ENCODE measurements at regions not wholly inside any gene's neighbourhood (a gene's known extent, or its start where the extent isn't known, plus 50 kb on each side); places are given as distances from the start of the nearest gene placed in this dataset.

- ChIA-PET POLR2A (no interaction called here), CTCF (no interaction called here)
- no peak for DNase-seq
Measured at GRCh38 chr3:30097022-30097650, 509.3 kb upstream of the TGFBR2 start.

GRCh38 chr3:30098243-30098642 is 508.2 kb upstream of the TGFBR2 start:
- no peaks in the 10 kb centered on the region for H3K36me3 ChIP-seq (ENCODE audit: control insufficient read depth in 4 of 4, insufficient read depth in 4 of 4, low read length in 3 of 4)
- DNase-seq = no peak
- H3K27ac ChIP-seq (ENCODE audit: insufficient read depth in 1 of 2, low read depth in 1 of 2, low read length in 2 of 2, poor library complexity in 1 of 2, severe bottlenecking in 2 of 2) = no peak overlapping the region
- ChIA-PET CTCF (interaction anchor here (0.6 kb wide), 1 partner anchor 215 kb away, joined by 3 read pairs; no protein-coding TSS in a partner anchor), POLR2A (no interaction called here)
- no peaks in the 10 kb centered on the region for H3K27me3 ChIP-seq (replicated peaks in 2 of 5; ENCODE audit: control insufficient read depth in 4 of 5, insufficient read depth in 5 of 5, low read length in 4 of 5)
- no peak overlapping the region for H3K4me3 ChIP-seq (ENCODE audit: control insufficient read depth in 1 of 7, extremely low read depth in 1 of 7, insufficient read depth in 4 of 7, low read depth in 2 of 7, low read length in 6 of 7)
- no peaks in the 10 kb centered on the region for H3K4me1 ChIP-seq (ENCODE audit: control extremely low read depth in 1 of 4, control insufficient read depth in 4 of 4, insufficient read depth in 4 of 4, low read length in 3 of 4)
- H3K9me3 ChIP-seq (ENCODE audit: control extremely low read depth in 1 of 5, control insufficient read depth in 4 of 5, insufficient read depth in 2 of 5, low read depth in 1 of 5, low read length in 4 of 5) = peaks cover 0 to 5% (median under 1%) of the 10 kb centered on the region in 5 experiments

More at GRCh38 chr3:30097022-30097650, 509.3 kb upstream of the TGFBR2 start:
- H3K27ac ChIP-seq (ENCODE audit: insufficient read depth in 1 of 2, low read depth in 1 of 2, low read length in 2 of 2, poor library complexity in 1 of 2, severe bottlenecking in 2 of 2) = no peak overlapping the region
- H3K9me3 ChIP-seq (ENCODE audit: control extremely low read depth in 1 of 5, control insufficient read depth in 4 of 5, insufficient read depth in 2 of 5, low read depth in 1 of 5, low read length in 4 of 5) = peaks cover 0 to 10% (median 2%) of the 10 kb centered on the region in 5 experiments
- no CpG with 5 or more reads among the region's 2 CpGs for WGBS (ENCODE audit: insufficient coverage)
- no peaks in the 10 kb centered on the region for H3K27me3 ChIP-seq (replicated peaks in 2 of 5; ENCODE audit: control insufficient read depth in 4 of 5, insufficient read depth in 5 of 5, low read length in 4 of 5)
- no peak overlapping the region for H3K4me3 ChIP-seq (ENCODE audit: control insufficient read depth in 1 of 7, extremely low read depth in 1 of 7, insufficient read depth in 4 of 7, low read depth in 2 of 7, low read length in 6 of 7)
- H3K36me3 ChIP-seq (ENCODE audit: control insufficient read depth in 4 of 4, insufficient read depth in 4 of 4, low read length in 3 of 4) = no peaks in the 10 kb centered on the region
- no peaks in the 10 kb centered on the region for H3K4me1 ChIP-seq (ENCODE audit: control extremely low read depth in 1 of 4, control insufficient read depth in 4 of 4, insufficient read depth in 4 of 4, low read length in 3 of 4)

GRCh38 chr3:30098653-30099455 is 507.5 kb upstream of the TGFBR2 start:
- H3K9me3 ChIP-seq (ENCODE audit: control extremely low read depth in 1 of 5, control insufficient read depth in 4 of 5, insufficient read depth in 2 of 5, low read depth in 1 of 5, low read length in 4 of 5) = peaks cover 0 to 5% (median 0%) of the 10 kb centered on the region in 5 experiments
- H3K27ac ChIP-seq (ENCODE audit: insufficient read depth in 1 of 2, low read depth in 1 of 2, low read length in 2 of 2, poor library complexity in 1 of 2, severe bottlenecking in 2 of 2) = no peak overlapping the region
- ChIA-PET CTCF (no interaction called here), POLR2A (no interaction called here)
- no peaks in the 10 kb centered on the region for H3K36me3 ChIP-seq (ENCODE audit: control insufficient read depth in 4 of 4, insufficient read depth in 4 of 4, low read length in 3 of 4)
- DNase-seq = no peak
- no peak overlapping the region for H3K4me3 ChIP-seq (ENCODE audit: control insufficient read depth in 1 of 7, extremely low read depth in 1 of 7, insufficient read depth in 4 of 7, low read depth in 2 of 7, low read length in 6 of 7)
- H3K4me1 ChIP-seq (ENCODE audit: control extremely low read depth in 1 of 4, control insufficient read depth in 4 of 4, insufficient read depth in 4 of 4, low read length in 3 of 4) = no peaks in the 10 kb centered on the region
- no CpG with 5 or more reads among the region's 2 CpGs for WGBS (ENCODE audit: insufficient coverage)
- H3K27me3 ChIP-seq (replicated peaks in 2 of 5; ENCODE audit: control insufficient read depth in 4 of 5, insufficient read depth in 5 of 5, low read length in 4 of 5) = no peaks in the 10 kb centered on the region

- Histone ChIP-seq H3K9me3 (ENCODE audit: control extremely low read depth in 1 of 5, control insufficient read depth in 4 of 5, insufficient read depth in 2 of 5, low read depth in 1 of 5, low read length in 4 of 5) (peaks cover 0 to 2% (median 0%) of the 10 kb centered on the region in 5 experiments), H3K4me1 (ENCODE audit: control extremely low read depth in 1 of 4, control insufficient read depth in 4 of 4, insufficient read depth in 4 of 4, low read length in 3 of 4) (no peaks in the 10 kb centered on the region), H3K36me3 (ENCODE audit: control insufficient read depth in 4 of 4, insufficient read depth in 4 of 4, low read length in 3 of 4) (no peaks in the 10 kb centered on the region), H3K4me3 (ENCODE audit: control insufficient read depth in 1 of 7, extremely low read depth in 1 of 7, insufficient read depth in 4 of 7, low read depth in 2 of 7, low read length in 6 of 7) (no peak overlapping the region), H3K27me3 (replicated peaks in 2 of 5; ENCODE audit: control insufficient read depth in 4 of 5, insufficient read depth in 5 of 5, low read length in 4 of 5) (no peaks in the 10 kb centered on the region), H3K27ac (ENCODE audit: insufficient read depth in 1 of 2, low read depth in 1 of 2, low read length in 2 of 2, poor library complexity in 1 of 2, severe bottlenecking in 2 of 2) (no peak overlapping the region)
- POLR2A ChIA-PET = no interaction called here
- CTCF ChIA-PET = interaction anchor here (1.1 kb wide), 1 partner anchor 679 kb away, joined by 3 read pairs; no protein-coding TSS in a partner anchor
- DNase-seq = no peak
Measured at GRCh38 chr3:30102356-30102755, 504.0 kb upstream of the TGFBR2 start.

- Histone ChIP-seq H3K36me3 (ENCODE audit: control insufficient read depth in 4 of 4, insufficient read depth in 4 of 4, low read length in 3 of 4) (no peaks in the 10 kb centered on the region), H3K4me1 (ENCODE audit: control extremely low read depth in 1 of 4, control insufficient read depth in 4 of 4, insufficient read depth in 4 of 4, low read length in 3 of 4) (no peaks in the 10 kb centered on the region), H3K9me3 (ENCODE audit: control extremely low read depth in 1 of 5, control insufficient read depth in 4 of 5, insufficient read depth in 2 of 5, low read depth in 1 of 5, low read length in 4 of 5) (peaks cover 0 to 2% (median 0%) of the 10 kb centered on the region in 5 experiments), H3K27me3 (replicated peaks in 2 of 5; ENCODE audit: control insufficient read depth in 4 of 5, insufficient read depth in 5 of 5, low read length in 4 of 5) (no peaks in the 10 kb centered on the region), H3K4me3 (ENCODE audit: control insufficient read depth in 1 of 7, extremely low read depth in 1 of 7, insufficient read depth in 4 of 7, low read depth in 2 of 7, low read length in 6 of 7) (no peak overlapping the region), H3K27ac (ENCODE audit: insufficient read depth in 1 of 2, low read depth in 1 of 2, low read length in 2 of 2, poor library complexity in 1 of 2, severe bottlenecking in 2 of 2) (no peak overlapping the region)
- CTCF ChIA-PET = interaction anchor here (1.1 kb wide), 1 partner anchor 678 kb away, joined by 3 read pairs; no protein-coding TSS in a partner anchor
- POLR2A ChIA-PET = no interaction called here
- DNase-seq = no peak
- no CpG with 5 or more reads among the region's 2 CpGs for WGBS (ENCODE audit: insufficient coverage)
Measured at GRCh38 chr3:30103186-30103585, 503.2 kb upstream of the TGFBR2 start.

GRCh38 chr3:30107531-30107930 is 498.9 kb upstream of the TGFBR2 start:
- DNase-seq = no peak
- Histone ChIP-seq H3K4me1 (ENCODE audit: control extremely low read depth in 1 of 4, control insufficient read depth in 4 of 4, insufficient read depth in 4 of 4, low read length in 3 of 4) (peaks cover 0 to 6% (median 0%) of the 10 kb centered on the region in 4 experiments), H3K9me3 (ENCODE audit: control extremely low read depth in 1 of 5, control insufficient read depth in 4 of 5, insufficient read depth in 2 of 5, low read depth in 1 of 5, low read length in 4 of 5) (peaks cover 0 to 2% (median 0%) of the 10 kb centered on the region in 5 experiments), H3K4me3 (ENCODE audit: control insufficient read depth in 1 of 7, extremely low read depth in 1 of 7, insufficient read depth in 4 of 7, low read depth in 2 of 7, low read length in 6 of 7) (no peak overlapping the region), H3K27ac (ENCODE audit: insufficient read depth in 1 of 2, low read depth in 1 of 2, low read length in 2 of 2, poor library complexity in 1 of 2, severe bottlenecking in 2 of 2) (no peak overlapping the region), H3K36me3 (ENCODE audit: control insufficient read depth in 4 of 4, insufficient read depth in 4 of 4, low read length in 3 of 4) (no peaks in the 10 kb centered on the region), H3K27me3 (replicated peaks in 2 of 5; ENCODE audit: control insufficient read depth in 4 of 5, insufficient read depth in 5 of 5, low read length in 4 of 5) (no peaks in the 10 kb centered on the region)
- WGBS (ENCODE audit: insufficient coverage) = no CpG with 5 or more reads among the region's 4 CpGs
- POLR2A ChIA-PET = no interaction called here
- CTCF ChIA-PET = interaction anchor here (1.3 to 1.4 kb wide), 2 partner anchors 587 to 644 kb away, joined by 3 read pairs; no protein-coding TSS in a partner anchor

- peak; percentile 8 to 66 (median 55) for DNase-seq
- Histone ChIP-seq H3K4me1 (ENCODE audit: control extremely low read depth in 1 of 4, control insufficient read depth in 4 of 4, insufficient read depth in 4 of 4, low read length in 3 of 4) (peaks cover 0 to 11% (median 3%) of the 10 kb centered on the region in 4 experiments), H3K4me3 (ENCODE audit: control insufficient read depth in 1 of 7, extremely low read depth in 1 of 7, insufficient read depth in 4 of 7, low read depth in 2 of 7, low read length in 6 of 7) (no peak overlapping the region), H3K9me3 (ENCODE audit: control extremely low read depth in 1 of 5, control insufficient read depth in 4 of 5, insufficient read depth in 2 of 5, low read depth in 1 of 5, low read length in 4 of 5) (no peaks in the 10 kb centered on the region), H3K27ac (ENCODE audit: insufficient read depth in 1 of 2, low read depth in 1 of 2, low read length in 2 of 2, poor library complexity in 1 of 2, severe bottlenecking in 2 of 2) (no peak overlapping the region), H3K27me3 (replicated peaks in 2 of 5; ENCODE audit: control insufficient read depth in 4 of 5, insufficient read depth in 5 of 5, low read length in 4 of 5) (no peaks in the 10 kb centered on the region), H3K36me3 (ENCODE audit: control insufficient read depth in 4 of 4, insufficient read depth in 4 of 4, low read length in 3 of 4) (no peaks in the 10 kb centered on the region)
- no CpG with 5 or more reads among the region's 1 CpG for WGBS (ENCODE audit: insufficient coverage)
- CTCF ChIA-PET = interaction anchor here (1.5 to 5.0 kb wide), 2 partner anchors 85 to 581 kb away, joined by 3 to 38 read pairs; no protein-coding TSS in a partner anchor
- POLR2A ChIA-PET = no interaction called here
Measured at GRCh38 chr3:30112411-30112810, 494.0 kb upstream of the TGFBR2 start.

All from common myeloid progenitor, CD34-positive (primary cell).